ENCODE measurements at regions not wholly inside any gene's neighbourhood (a gene's known extent, or its start where the extent isn't known, plus 50 kb on each side); places are given as distances from the start of the nearest gene placed in this dataset.

DNA sequence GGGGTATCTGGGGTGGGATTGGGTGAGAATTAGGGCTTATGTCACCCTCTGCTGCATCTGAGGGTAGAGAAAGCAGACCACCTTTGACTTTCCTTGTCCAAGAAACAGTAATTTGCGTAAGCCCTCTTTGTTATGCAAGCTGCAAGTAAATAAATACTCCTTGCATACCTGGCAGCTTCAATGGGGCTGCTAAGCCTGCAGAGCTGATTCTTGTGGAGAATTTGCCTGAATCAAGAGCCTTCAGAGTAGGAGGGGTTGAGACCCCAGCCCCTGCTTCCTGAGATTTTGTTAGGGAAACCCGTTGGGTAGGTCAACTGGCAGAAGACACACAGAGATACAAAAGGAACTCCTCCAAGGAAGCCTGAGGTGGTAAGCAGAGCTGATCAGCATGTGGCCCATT lies 515.1 kb downstream of the DMAC1 start:
- TF ChIP-seq POLR2A (IDR thresholded peaks at IDR 0.05; ENCODE audit: low read length) (no peak), GATA1 (IDR thresholded peaks at IDR 0.05; ENCODE audit: low read depth, low read length) (no peak)
